Fibroblast of peridontal ligament (primary cell): ENCODE measurements at regions not wholly inside any gene's neighbourhood (a gene's known extent, or its start where the extent isn't known, plus 50 kb on each side); places are given as distances from the start of the nearest gene placed in this dataset.
"Not testable (repeated sequence)": the region's sequence is repeated elsewhere in the genome, so short reads cannot be mapped to it uniquely, and the experiment has no call there.

ENCODE experiments used
- DNase-seq: peaks from one replicate; pipeline ENCODE4 v3.0.0-alpha.2; 2010; ENCODE audit errors: extremely low read depth

- DNase-seq, result no peak
Measured at GRCh38 chr1:232859216-232859615, 54.0 kb downstream of the MAP10 start.

DNA sequence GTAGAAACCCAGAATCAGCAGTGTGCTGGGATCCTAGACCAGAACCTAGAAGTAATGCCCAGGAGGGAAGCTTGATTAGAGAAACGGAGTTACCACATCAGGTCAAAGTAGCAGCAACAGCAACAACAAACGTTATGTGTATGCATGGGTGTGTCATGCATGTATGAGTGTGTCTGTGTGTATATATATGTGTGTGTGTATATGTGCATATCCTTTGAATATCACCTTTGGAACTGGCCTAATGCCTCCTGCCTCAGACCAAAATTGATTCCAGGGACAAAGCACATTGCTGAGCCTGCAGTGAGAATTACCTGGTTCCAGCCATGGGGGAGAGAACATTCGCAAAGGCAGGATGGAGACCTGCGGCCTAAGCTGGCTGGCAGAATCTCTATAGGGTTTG, 55.9 kb downstream of the MAP10 start:
- no peak for DNase-seq

DNA sequence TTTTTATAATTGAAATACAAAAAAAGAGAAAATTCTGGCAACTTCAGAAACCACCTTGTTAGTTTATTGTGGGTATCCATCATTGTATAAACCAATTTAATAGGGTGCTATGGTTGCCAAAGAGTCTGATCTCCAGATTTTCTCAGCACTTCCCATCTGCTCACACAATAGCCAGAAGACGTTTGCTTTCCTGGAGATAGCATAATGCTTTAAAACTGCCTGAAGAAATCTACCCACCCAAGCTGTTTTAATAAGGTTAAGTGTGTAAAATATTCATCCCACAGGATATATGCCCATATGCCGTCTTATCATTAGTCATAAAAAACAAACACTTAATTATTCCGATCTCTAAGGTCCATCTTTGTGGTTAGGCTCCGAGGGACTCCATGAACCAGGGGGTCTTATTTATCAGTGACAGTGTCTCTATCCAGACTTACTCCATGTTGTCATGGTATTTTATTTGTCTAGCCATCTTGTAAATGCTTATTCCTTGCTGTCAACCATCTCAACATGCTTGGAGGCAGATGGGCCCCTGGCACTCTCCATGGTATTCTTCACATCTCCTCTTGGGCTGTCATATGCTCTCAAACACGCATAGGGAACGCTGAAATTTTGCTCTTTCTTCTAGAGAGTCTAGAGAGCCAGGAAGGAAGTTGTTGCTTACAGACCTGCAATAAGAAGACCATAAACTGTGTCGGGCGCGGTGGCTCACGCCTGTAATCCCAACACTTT, 58.5 kb downstream of the MAP10 start:
- DNase-seq, result no peak

GRCh38 chr1:232865102-232865931, 60.1 kb downstream of the MAP10 start:
- DNase-seq, result no peak

- DNase-seq, result peak; percentile 92
Measured at GRCh38 chr1:232868793-232869491, 63.7 kb downstream of the MAP10 start.

DNA sequence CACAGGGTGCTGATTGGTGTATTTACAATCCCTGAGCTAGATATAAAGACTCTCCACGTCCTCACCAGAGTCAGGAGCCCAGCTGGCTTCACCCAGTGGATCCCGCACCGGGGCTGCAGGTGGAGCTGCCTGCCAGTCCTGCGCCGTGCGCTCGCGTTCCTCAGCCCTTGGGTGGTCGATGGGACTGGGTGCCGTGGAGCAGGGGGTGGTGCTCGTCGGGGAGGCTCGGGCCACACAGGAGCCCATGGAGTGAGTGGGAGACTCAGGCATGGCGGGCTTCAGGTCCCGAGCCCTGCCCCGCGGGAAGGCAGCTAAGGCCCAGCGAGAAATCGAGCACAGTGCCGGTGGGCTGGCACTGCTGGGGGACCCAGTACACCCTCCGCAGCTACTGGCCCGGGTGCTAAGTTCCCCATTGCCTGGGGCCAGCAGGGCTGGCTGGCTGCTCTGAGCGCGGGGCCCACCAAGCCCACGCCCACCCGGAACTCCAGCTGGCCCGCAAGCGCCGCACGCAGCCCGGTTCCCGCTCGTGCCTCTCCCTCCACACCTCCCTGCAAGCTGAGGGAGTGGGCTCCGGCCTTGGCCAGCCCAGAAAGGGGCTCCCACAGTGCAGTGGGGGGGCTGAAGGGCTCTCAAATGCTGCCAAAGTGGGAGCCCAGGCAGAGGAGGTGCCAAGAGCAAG, 66.2 kb downstream of the MAP10 start:
- DNase-seq, result not testable (repeated sequence)

- no peak for DNase-seq
Measured at GRCh38 chr1:232872284-232872683, 67.1 kb downstream of the MAP10 start.

DNA sequence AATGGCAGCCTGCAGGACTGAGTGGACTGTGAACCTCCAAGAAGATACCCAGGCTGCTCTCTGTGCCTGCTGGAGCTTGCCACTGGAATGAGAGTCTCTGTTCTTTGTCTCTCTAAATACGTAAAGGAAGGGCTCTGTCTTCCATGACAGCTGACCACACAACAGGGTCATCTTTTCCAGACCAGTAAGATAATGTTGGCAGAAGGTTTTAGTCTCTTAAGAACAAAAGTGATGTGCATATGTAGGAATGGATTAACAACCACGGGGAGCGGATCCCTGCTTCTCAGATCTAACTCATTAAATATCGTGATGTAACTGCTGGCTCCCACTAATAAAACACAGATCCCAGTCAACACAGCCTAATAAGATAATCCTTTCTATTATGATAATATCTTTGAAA, 67.5 kb downstream of the MAP10 start:
- DNase-seq, result no peak

DNA sequence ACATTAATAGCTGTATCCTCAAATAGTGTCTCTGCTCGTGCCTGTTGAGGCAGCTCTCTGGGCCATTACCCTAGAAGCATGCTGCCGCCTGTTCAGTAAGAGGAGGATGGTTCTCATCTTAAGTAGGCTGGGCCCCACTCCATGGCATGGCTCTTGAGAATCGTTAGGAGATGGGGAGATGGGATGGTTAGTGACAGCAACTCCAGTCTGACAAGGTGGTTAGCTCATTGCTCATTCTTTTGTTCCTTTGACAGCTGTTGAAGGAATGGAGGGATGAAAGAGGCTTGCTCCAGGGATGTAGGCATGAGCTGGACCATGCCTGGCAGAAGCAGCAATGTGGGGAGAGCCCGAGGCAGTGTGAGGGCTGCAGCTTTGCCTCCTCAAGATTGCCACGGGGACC, 68.2 kb downstream of the MAP10 start:
- no peak for DNase-seq

GRCh38 chr1:232873931-232874330, 68.7 kb downstream of the MAP10 start:
- peak; percentile 25 for DNase-seq

DNA sequence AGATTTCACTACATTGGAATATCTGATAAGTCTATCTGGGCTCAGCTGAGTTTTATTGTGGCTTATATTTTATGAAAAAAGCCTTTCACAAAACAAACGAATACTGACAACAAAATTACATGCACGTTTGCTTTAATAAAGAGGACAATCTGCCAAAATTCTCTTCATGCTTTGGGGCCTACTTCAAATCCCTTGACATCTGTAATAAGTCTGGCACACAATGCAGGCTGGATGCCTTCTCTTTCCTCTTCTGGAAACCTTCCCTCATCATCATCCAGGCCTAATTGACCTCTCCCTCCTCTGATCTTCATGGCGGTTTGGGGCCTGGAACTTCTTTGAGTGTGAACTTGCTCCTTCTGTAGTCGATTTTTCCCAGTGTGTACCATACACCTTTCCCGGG, 70.3 kb downstream of the MAP10 start:
- DNase-seq, result peak; percentile 67

- no peak for DNase-seq
Measured at GRCh38 chr1:232876506-232877364, 71.5 kb downstream of the MAP10 start.

- no peak for DNase-seq
Measured at GRCh38 chr1:232877365-232878028, 72.3 kb downstream of the MAP10 start.

GRCh38 chr1:232878086-232878485, 72.3 kb upstream of the NTPCR start:
- DNase-seq, result no peak

- peak; percentile 32 for DNase-seq
Measured at GRCh38 chr1:232880354-232880753, 70.1 kb upstream of the NTPCR start.

GRCh38 chr1:232883992-232884661, 66.3 kb upstream of the NTPCR start:
- DNase-seq, result no peak

DNA sequence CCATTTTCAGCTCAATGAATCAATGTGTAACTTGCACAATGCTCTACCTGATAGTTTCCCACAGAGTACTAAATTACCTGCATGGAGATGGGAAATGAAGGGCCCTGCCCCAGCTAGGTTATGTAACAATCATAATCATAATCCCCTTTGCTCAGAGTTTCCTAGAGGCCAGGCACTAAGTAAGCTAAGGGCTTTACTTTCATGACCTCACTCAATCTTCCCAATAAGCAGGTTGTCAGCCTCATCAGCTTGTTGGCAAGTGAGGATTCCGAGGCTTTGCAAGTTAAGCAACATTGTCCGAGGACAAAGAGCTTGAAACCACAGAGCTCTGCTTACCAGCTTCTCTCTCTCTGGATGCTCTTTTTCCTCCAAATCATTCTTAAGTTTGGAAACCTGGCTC, 64.1 kb upstream of the NTPCR start:
- peak; percentile 33 for DNase-seq

DNA sequence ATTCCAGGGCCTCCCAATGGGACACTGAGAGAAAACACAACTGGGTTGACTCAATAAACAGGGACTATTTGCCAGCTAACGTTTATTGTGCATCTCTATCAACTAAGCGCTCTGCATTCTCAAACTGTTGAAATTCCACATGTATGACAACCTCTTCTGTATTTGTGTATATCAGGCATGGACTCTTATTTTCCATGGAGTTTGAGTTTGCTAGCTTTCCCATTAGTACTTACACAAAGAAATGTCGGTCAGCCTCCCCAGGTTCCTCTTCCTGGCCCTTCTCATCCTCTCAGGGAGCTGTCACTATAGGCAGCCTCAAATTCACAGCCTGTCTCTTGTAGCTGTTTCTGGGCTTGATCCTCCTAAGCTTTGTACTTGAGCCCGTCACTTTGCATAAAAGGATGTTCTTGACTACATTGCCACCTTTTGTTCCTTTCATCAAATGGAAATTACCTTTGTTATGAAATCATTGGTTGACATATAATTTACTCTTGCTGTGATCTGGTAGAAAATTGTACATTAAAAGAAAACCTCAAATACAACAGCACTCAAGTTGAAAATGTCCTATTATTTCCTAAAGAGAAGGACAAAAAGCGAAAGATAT, 60.0 kb upstream of the NTPCR start:
- peak; percentile 10 for DNase-seq

- peak; percentile 96 for DNase-seq
Measured at GRCh38 chr1:232891071-232891470, 59.3 kb upstream of the NTPCR start.
